ENCODE measurements at regions not wholly inside any gene's neighbourhood (a gene's known extent, or its start where the extent isn't known, plus 50 kb on each side); places are given as distances from the start of the nearest gene placed in this dataset.

- TF ChIP-seq REST (IDR thresholded peaks at IDR 0.05; ENCODE audit: insufficient read depth in 1 of 2, low read depth in 2 of 2, low read length in 2 of 2) (no peak), POLR2AphosphoS5 (IDR thresholded peaks at IDR 0.05; ENCODE audit: low read depth, low read length) (no peak)
Observed at GRCh38 chr1:104468282-104468681, 718.6 kb downstream of the AMY1C start.
